Liver (tissue), 8 donors: ENCODE measurements at regions not wholly inside any gene's neighbourhood (a gene's known extent, or its start where the extent isn't known, plus 50 kb on each side); places are given as distances from the start of the nearest gene placed in this dataset.

ENCODE experiments used
- DNase-seq: peaks from one replicate; pipeline ENCODE4 v3.0.0-alpha.2; 2017; ENCODE audit warnings: low spot score
- H3K27ac ChIP-seq, 2 donors: one replicate each; pipeline ENCODE4 v1.7.0; 2013; ENCODE audit warnings: inconsistent platforms in 2 of 2, low read length in 2 of 2, control low read depth in 1 of 2, low read depth in 1 of 2, mild to moderate bottlenecking in 1 of 2
- H3K27me3 ChIP-seq, 4 donors: one replicate each; pipeline versions ENCODE4 v1.6.1 to v1.7.0; 2013; ENCODE audit warnings: low read length in 3 of 4, inconsistent platforms in 1 of 4, mild to moderate bottlenecking in 1 of 4, moderate library complexity in 1 of 4; ENCODE audit not compliant: control insufficient read depth in 4 of 4, insufficient read depth in 4 of 4
- H3K36me3 ChIP-seq, 4 donors: one replicate each; pipeline versions ENCODE4 v1.6.1 to v1.7.0; 2013; ENCODE audit warnings: low read length in 3 of 4, mild to moderate bottlenecking in 3 of 4, low read depth in 1 of 4, moderate library complexity in 1 of 4; ENCODE audit not compliant: control insufficient read depth in 4 of 4, insufficient read depth in 3 of 4
- H3K4me1 ChIP-seq, 4 donors: one replicate each; pipeline versions ENCODE4 v1.6.1 to v1.7.0; 2013; ENCODE audit warnings: low read length in 3 of 4, mild to moderate bottlenecking in 3 of 4, moderate library complexity in 1 of 4; ENCODE audit not compliant: control insufficient read depth in 4 of 4, insufficient read depth in 4 of 4
- H3K4me3 ChIP-seq, 3 donors: one replicate each; pipeline versions ENCODE4 v1.6.1 to v1.7.0; 2013; ENCODE audit warnings: low read length in 3 of 3, control low read depth in 1 of 3, low read depth in 1 of 3, mild to moderate bottlenecking in 1 of 3
- H3K9ac ChIP-seq, 2 donors: one replicate each; pipeline ENCODE4 v1.7.0; 2013; ENCODE audit warnings: low read length in 2 of 2, mild to moderate bottlenecking in 2 of 2, moderate library complexity in 2 of 2, control low read depth in 1 of 2, low read depth in 1 of 2
- H3K9me3 ChIP-seq, 4 donors: one replicate each; pipeline versions ENCODE4 v1.6.1 to v1.7.0; 2013; ENCODE audit warnings: low read length in 3 of 4; ENCODE audit not compliant: control insufficient read depth in 4 of 4
- FOXA1 ChIP-seq: IDR thresholded peaks from 2 replicates; pipeline ENCODE4 v1.6.1; 2016; ENCODE audit warnings: antibody characterized with exemption
- FOXA2 ChIP-seq: IDR thresholded peaks from 2 replicates; pipeline ENCODE4 v1.6.1; 2016; ENCODE audit warnings: antibody characterized with exemption
- GABPA ChIP-seq, 2 donors: IDR thresholded peaks in 1 of 2; conservative IDR thresholded peaks in 1 of 2; 2 replicates each; pipeline ENCODE4 v1.6.1; 2016; ENCODE audit warnings: antibody characterized with exemption in 2 of 2, mild to moderate bottlenecking in 1 of 2, moderate library complexity in 1 of 2
- HNF4A ChIP-seq, 2 donors: conservative IDR thresholded peaks; 2 replicates each; pipeline ENCODE4 v1.6.1; 2016; ENCODE audit warnings: antibody characterized with exemption in 2 of 2, mild to moderate bottlenecking in 2 of 2
- HNF4G ChIP-seq: IDR thresholded peaks from 2 replicates; pipeline ENCODE4 v1.6.1; 2016; ENCODE audit warnings: antibody characterized with exemption
- JUND ChIP-seq, 2 donors: IDR thresholded peaks; 2 replicates each; pipeline ENCODE4 v1.6.1; 2016; ENCODE audit warnings: antibody characterized with exemption in 2 of 2
- NR2F2 ChIP-seq: IDR thresholded peaks from 2 replicates; pipeline ENCODE4 v1.6.1; 2016; ENCODE audit warnings: antibody characterized with exemption
- RAD21 ChIP-seq, 2 donors: IDR thresholded peaks; 2 replicates each; pipeline ENCODE4 v1.6.1; 2016; ENCODE audit warnings: antibody characterized with exemption in 2 of 2, mild to moderate bottlenecking in 2 of 2
- RXRA ChIP-seq, 2 donors: IDR thresholded peaks; 2 replicates each; pipeline ENCODE4 v1.6.1; 2017 to 2018; ENCODE audit warnings: antibody characterized with exemption in 2 of 2, mild to moderate bottlenecking in 1 of 2
- SP1 ChIP-seq: IDR thresholded peaks from 2 replicates; pipeline ENCODE4 v1.6.1; 2018; ENCODE audit warnings: antibody characterized with exemption, mild to moderate bottlenecking
- TAF1 ChIP-seq: conservative IDR thresholded peaks from 2 replicates; pipeline ENCODE4 v1.6.1; 2016; ENCODE audit warnings: antibody characterized with exemption, mild to moderate bottlenecking
- YY1 ChIP-seq: IDR thresholded peaks from 2 replicates; pipeline ENCODE4 v1.6.1; 2016; ENCODE audit warnings: antibody characterized with exemption, mild to moderate bottlenecking
- WGBS: extraction: QIAGEN DNeasy Blood & Tissue Kit; methylation state at CpG from one replicate; pipeline ENCODE4 v1.1.7; 2013; 5-methylcytosine and 5-hydroxymethylcytosine counted together
- TF ChIP-seq, protein P1 (sequence below): IDR thresholded peaks from 2 replicates; pipeline ENCODE4 v1.6.1; 2016; ENCODE audit warnings: antibody characterized with exemption, mild to moderate bottlenecking
- TF ChIP-seq, protein P2 (sequence below): IDR thresholded peaks from 2 replicates; pipeline ENCODE4 v1.6.1; 2016; ENCODE audit warnings: antibody characterized with exemption
- TF ChIP-seq, protein P3 (sequence below): fragments of 150-350 bp; IDR thresholded peaks from 2 replicates; pipeline ENCODE4 v1.5.1; 2017; ENCODE audit warnings: improper control_type of control experiment, low read depth, low read length; ENCODE audit not compliant: missing input control
- TF ChIP-seq, protein P4 (sequence below): IDR thresholded peaks from 2 replicates; pipeline ENCODE4 v1.6.1; 2016; ENCODE audit warnings: antibody characterized with exemption
- TF ChIP-seq, protein P5 (sequence below): IDR thresholded peaks from 2 replicates; pipeline ENCODE4 v1.6.1; 2016; ENCODE audit warnings: antibody characterized with exemption
- donor health status: healthy.
- donor health status: healthy.
- donor health status: healthy.
- donor health status: healthy.
- donor health status: healthy.

DNA sequence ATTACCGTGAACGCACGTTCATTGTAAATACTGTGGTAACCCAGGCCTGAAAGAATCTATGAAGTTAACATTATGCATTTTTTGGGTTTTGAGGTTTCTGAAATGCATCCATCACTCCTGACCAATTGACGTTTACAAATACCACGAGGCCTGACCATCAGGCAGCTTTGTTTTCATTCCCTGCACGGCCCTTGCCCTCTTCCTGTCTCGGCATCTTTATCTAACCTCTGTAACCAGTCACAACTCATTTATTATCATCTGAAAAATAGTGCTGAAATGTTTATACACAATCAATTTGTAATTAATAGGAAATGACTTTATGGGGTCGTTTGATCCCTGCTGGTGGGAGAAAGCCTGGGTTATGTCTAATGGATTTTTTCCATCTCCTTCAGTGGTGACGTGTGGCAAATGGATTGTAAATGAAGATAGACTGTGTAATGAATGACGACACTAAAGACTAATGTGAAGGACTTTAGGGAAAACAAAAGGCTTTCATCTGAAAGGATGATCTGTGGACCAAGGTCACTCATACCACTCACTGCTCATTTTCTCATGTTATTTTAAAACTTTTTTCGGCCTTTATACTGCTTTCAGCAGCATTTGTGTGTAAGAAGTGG, 102.7 kb upstream of the SORBS2 start (continued):
- TF ChIP-seq, protein P1, sequence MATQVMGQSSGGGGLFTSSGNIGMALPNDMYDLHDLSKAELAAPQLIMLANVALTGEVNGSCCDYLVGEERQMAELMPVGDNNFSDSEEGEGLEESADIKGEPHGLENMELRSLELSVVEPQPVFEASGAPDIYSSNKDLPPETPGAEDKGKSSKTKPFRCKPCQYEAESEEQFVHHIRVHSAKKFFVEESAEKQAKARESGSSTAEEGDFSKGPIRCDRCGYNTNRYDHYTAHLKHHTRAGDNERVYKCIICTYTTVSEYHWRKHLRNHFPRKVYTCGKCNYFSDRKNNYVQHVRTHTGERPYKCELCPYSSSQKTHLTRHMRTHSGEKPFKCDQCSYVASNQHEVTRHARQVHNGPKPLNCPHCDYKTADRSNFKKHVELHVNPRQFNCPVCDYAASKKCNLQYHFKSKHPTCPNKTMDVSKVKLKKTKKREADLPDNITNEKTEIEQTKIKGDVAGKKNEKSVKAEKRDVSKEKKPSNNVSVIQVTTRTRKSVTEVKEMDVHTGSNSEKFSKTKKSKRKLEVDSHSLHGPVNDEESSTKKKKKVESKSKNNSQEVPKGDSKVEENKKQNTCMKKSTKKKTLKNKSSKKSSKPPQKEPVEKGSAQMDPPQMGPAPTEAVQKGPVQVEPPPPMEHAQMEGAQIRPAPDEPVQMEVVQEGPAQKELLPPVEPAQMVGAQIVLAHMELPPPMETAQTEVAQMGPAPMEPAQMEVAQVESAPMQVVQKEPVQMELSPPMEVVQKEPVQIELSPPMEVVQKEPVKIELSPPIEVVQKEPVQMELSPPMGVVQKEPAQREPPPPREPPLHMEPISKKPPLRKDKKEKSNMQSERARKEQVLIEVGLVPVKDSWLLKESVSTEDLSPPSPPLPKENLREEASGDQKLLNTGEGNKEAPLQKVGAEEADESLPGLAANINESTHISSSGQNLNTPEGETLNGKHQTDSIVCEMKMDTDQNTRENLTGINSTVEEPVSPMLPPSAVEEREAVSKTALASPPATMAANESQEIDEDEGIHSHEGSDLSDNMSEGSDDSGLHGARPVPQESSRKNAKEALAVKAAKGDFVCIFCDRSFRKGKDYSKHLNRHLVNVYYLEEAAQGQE: no peak
- TF ChIP-seq JUND (IDR thresholded peaks at IDR 0.05): no peak
- TF ChIP-seq HNF4A (conservative IDR thresholded peaks at IDR 0.05): no peak
- TF ChIP-seq RXRA (IDR thresholded peaks at IDR 0.05): no peak
- TF ChIP-seq RAD21 (IDR thresholded peaks at IDR 0.05): no peak
- TF ChIP-seq, protein P2, sequence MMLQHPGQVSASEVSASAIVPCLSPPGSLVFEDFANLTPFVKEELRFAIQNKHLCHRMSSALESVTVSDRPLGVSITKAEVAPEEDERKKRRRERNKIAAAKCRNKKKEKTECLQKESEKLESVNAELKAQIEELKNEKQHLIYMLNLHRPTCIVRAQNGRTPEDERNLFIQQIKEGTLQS: no peak
- no peak for TF ChIP-seq SP1
- no peak for TF ChIP-seq YY1
- TF ChIP-seq TAF1: no peak

DNA sequence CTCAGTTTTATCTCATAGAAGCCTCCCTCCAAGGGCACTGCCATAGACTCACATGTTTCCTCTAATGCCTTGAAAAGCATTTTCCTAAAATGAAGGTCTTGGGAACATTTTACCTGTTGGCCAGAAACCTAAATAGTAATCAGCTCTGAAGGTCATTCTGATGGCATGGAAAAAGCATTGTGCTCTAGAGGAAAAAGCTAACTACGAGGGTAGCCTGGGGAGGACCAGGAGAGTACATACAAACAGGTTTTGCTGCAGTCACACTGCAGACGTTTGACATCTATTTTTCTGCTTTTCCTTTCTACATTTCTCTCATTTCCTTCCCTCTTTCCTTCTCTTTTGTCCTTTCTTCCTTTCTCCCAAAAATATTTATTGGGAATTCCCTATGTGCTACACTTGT, 103.3 kb upstream of the SORBS2 start:
- Histone ChIP-seq H3K9me3 (no peaks in the 10 kb centered on the region), H3K36me3 (no peaks in the 10 kb centered on the region), H3K27ac (no peak overlapping the region), H3K4me1 (no peaks in the 10 kb centered on the region), H3K27me3 (no peaks in the 10 kb centered on the region), H3K9ac (no peak overlapping the region), H3K4me3 (no peak overlapping the region)
- 55% methylated on average over 2 of the region's 2 CpGs for WGBS
- DNase-seq: no peak
- TF ChIP-seq RAD21 (IDR thresholded peaks at IDR 0.05) (no peak), JUND (IDR thresholded peaks at IDR 0.05) (no peak), HNF4A (conservative IDR thresholded peaks at IDR 0.05) (no peak), FOXA2 (no peak), FOXA1 (no peak), GABPA (IDR thresholded peaks at IDR 0.05 in 1 of 2, conservative IDR thresholded peaks at IDR 0.05 in 1 of 2) (no peak), NR2F2 (no peak), YY1 (no peak), RXRA (IDR thresholded peaks at IDR 0.05) (no peak), SP1 (no peak), TAF1 (no peak), HNF4G (no peak)
- TF ChIP-seq, protein P3, sequence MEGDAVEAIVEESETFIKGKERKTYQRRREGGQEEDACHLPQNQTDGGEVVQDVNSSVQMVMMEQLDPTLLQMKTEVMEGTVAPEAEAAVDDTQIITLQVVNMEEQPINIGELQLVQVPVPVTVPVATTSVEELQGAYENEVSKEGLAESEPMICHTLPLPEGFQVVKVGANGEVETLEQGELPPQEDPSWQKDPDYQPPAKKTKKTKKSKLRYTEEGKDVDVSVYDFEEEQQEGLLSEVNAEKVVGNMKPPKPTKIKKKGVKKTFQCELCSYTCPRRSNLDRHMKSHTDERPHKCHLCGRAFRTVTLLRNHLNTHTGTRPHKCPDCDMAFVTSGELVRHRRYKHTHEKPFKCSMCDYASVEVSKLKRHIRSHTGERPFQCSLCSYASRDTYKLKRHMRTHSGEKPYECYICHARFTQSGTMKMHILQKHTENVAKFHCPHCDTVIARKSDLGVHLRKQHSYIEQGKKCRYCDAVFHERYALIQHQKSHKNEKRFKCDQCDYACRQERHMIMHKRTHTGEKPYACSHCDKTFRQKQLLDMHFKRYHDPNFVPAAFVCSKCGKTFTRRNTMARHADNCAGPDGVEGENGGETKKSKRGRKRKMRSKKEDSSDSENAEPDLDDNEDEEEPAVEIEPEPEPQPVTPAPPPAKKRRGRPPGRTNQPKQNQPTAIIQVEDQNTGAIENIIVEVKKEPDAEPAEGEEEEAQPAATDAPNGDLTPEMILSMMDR: no peak
- TF ChIP-seq, protein P4, sequence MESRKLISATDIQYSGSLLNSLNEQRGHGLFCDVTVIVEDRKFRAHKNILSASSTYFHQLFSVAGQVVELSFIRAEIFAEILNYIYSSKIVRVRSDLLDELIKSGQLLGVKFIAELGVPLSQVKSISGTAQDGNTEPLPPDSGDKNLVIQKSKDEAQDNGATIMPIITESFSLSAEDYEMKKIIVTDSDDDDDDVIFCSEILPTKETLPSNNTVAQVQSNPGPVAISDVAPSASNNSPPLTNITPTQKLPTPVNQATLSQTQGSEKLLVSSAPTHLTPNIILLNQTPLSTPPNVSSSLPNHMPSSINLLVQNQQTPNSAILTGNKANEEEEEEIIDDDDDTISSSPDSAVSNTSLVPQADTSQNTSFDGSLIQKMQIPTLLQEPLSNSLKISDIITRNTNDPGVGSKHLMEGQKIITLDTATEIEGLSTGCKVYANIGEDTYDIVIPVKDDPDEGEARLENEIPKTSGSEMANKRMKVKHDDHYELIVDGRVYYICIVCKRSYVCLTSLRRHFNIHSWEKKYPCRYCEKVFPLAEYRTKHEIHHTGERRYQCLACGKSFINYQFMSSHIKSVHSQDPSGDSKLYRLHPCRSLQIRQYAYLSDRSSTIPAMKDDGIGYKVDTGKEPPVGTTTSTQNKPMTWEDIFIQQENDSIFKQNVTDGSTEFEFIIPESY: no peak
- TF ChIP-seq, protein P1: no peak
- TF ChIP-seq, protein P2: no peak
- TF ChIP-seq, protein P5, sequence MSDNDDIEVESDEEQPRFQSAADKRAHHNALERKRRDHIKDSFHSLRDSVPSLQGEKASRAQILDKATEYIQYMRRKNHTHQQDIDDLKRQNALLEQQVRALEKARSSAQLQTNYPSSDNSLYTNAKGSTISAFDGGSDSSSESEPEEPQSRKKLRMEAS: no peak
